HEK293 (cell line): ENCODE measurements at regions not wholly inside any gene's neighbourhood (a gene's known extent, or its start where the extent isn't known, plus 50 kb on each side); places are given as distances from the start of the nearest gene placed in this dataset.

Experiments used
- CTCF ChIA-PET: fragments of 350-600 bp; formaldehyde crosslinking; extraction: SDS; loops from one replicate; lab custom pipeline; 2021; ENCODE audit warnings: antibody characterized with exemption; lab: Yijun Ruan, JAX
- POLR2A ChIA-PET: fragments of 300-600 bp; formaldehyde crosslinking; extraction: SDS; loops from one replicate; lab custom pipeline; 2020; ENCODE audit warnings: antibody characterized with exemption, inconsistent platforms; lab: Yijun Ruan, JAX
- H3K27ac ChIP-seq: fragments of 200-500 bp; sonication (Bioruptor generic); 2 replicates; pipeline ENCODE4 v1.5.1; 2014; ENCODE audit warnings: low read depth, low read length, control low read depth, inconsistent platforms; ENCODE audit errors: extremely low read depth
- H3K36me3 ChIP-seq, 2 experiments: fragments of 200-500 bp in 1 of 2; sonication (Bioruptor generic) in 1 of 2; 1 replicate in 1 of 2; 2 replicates in 1 of 2; pipeline ENCODE4 v1.5.1; 2014 to 2017; ENCODE audit warnings: inconsistent platforms in 2 of 2, low read length in 2 of 2; ENCODE audit not compliant: control insufficient read depth in 2 of 2, insufficient read depth in 1 of 2
- H3K4me1 ChIP-seq: fragments of 200-500 bp; sonication (Bioruptor generic); 2 replicates; pipeline ENCODE4 v1.5.1; 2014; ENCODE audit warnings: mild to moderate bottlenecking, low read length, inconsistent platforms; ENCODE audit not compliant: control insufficient read depth, insufficient read depth
- H3K4me3 ChIP-seq: 2 replicates; pipeline ENCODE4 v1.5.1; 2011; ENCODE audit warnings: low read depth, mild to moderate bottlenecking, control low read depth, low read length, moderate library complexity
- H3K9me3 ChIP-seq: fragments of 200-500 bp; sonication (Bioruptor generic); 2 replicates; pipeline ENCODE4 v1.5.1; 2014; ENCODE audit warnings: low read depth, low read length, inconsistent platforms; ENCODE audit not compliant: control insufficient read depth, insufficient read depth
- KLF1 ChIP-seq: fragments of 450-650 bp; formaldehyde crosslinking; IDR thresholded peaks from 2 replicates; pipeline ENCODE4 v1.5.1; 2016; ENCODE audit warnings: missing biosample characterization, missing genetic modification characterization
- KLF10 ChIP-seq: fragments of 450-650 bp; IDR thresholded peaks from 2 replicates; pipeline ENCODE4 v1.5.1; 2018; ENCODE audit warnings: missing biosample characterization, mild to moderate bottlenecking, missing genetic modification characterization
- KLF8 ChIP-seq: fragments of 450-650 bp; formaldehyde crosslinking; IDR thresholded peaks from 2 replicates; pipeline ENCODE4 v1.5.1; 2016; ENCODE audit warnings: missing biosample characterization, missing genetic modification characterization
- KLF9 ChIP-seq: fragments of 450-650 bp; formaldehyde crosslinking; IDR thresholded peaks from 2 replicates; pipeline ENCODE4 v1.5.1; 2016; ENCODE audit warnings: missing biosample characterization, missing genetic modification characterization, low read depth
- PRDM1 ChIP-seq: fragments of 450-650 bp; formaldehyde crosslinking; IDR thresholded peaks from 2 replicates; pipeline ENCODE4; 2016; ENCODE audit warnings: missing biosample characterization, missing genetic modification characterization
- RBAK ChIP-seq: fragments of 450-650 bp; formaldehyde crosslinking; IDR thresholded peaks from 2 replicates; pipeline ENCODE4 v1.5.1; 2016; ENCODE audit warnings: missing biosample characterization, missing genetic modification characterization
- SETDB1 ChIP-seq: IDR thresholded peaks from one replicate; pipeline ENCODE4 v1.6.1; 2017; ENCODE audit warnings: mild to moderate bottlenecking, low read length, moderate library complexity, mixed read lengths; ENCODE audit not compliant: insufficient read length
- TRIM28 ChIP-seq: IDR thresholded peaks from 2 replicates; pipeline ENCODE4 v1.6.1; 2011; ENCODE audit warnings: low read length, control low read depth, borderline replicate concordance
- TSHZ1 ChIP-seq: fragments of 450-650 bp; formaldehyde crosslinking; IDR thresholded peaks from 2 replicates; pipeline ENCODE4 v1.5.1; 2016; ENCODE audit warnings: missing biosample characterization, missing genetic modification characterization, borderline replicate concordance
- ZBTB1 ChIP-seq: fragments of 450-650 bp; formaldehyde crosslinking; IDR thresholded peaks from 2 replicates; pipeline ENCODE4 v1.5.1; 2016; ENCODE audit warnings: missing biosample characterization, missing genetic modification characterization
- ZFP41 ChIP-seq: fragments of 450-650 bp; formaldehyde crosslinking; IDR thresholded peaks from 2 replicates; pipeline ENCODE4 v1.5.1; 2016; ENCODE audit warnings: missing biosample characterization, missing genetic modification characterization, borderline replicate concordance
- ZNF214 ChIP-seq: fragments of 450-650 bp; formaldehyde crosslinking; IDR thresholded peaks from 2 replicates; pipeline ENCODE4 v1.5.1; 2017; ENCODE audit warnings: missing biosample characterization, mild to moderate bottlenecking, missing genetic modification characterization, borderline replicate concordance
- ZNF311 ChIP-seq: fragments of 450-650 bp; formaldehyde crosslinking; IDR thresholded peaks from 2 replicates; pipeline ENCODE4 v1.5.1; 2017; ENCODE audit warnings: missing biosample characterization, missing genetic modification characterization, borderline replicate concordance
- ZNF341 ChIP-seq: fragments of 450-650 bp; formaldehyde crosslinking; IDR thresholded peaks from 2 replicates; pipeline ENCODE4; 2016; ENCODE audit warnings: low read depth, missing biosample characterization, missing genetic modification characterization
- ZNF394 ChIP-seq: fragments of 450-650 bp; formaldehyde crosslinking; IDR thresholded peaks from 2 replicates; pipeline ENCODE4 v1.5.1; 2016; ENCODE audit warnings: missing biosample characterization, missing genetic modification characterization, mild to moderate bottlenecking, moderate library complexity, borderline replicate concordance
- ZNF423 ChIP-seq: fragments of 450-650 bp; formaldehyde crosslinking; IDR thresholded peaks from 2 replicates; pipeline ENCODE4 v1.5.1; 2016; ENCODE audit warnings: missing biosample characterization, missing genetic modification characterization
- ZNF529 ChIP-seq: fragments of 450-650 bp; formaldehyde crosslinking; IDR thresholded peaks from 2 replicates; pipeline ENCODE4 v1.5.1; 2017; ENCODE audit warnings: missing genetic modification characterization, missing biosample characterization; ENCODE audit not compliant: insufficient replicate concordance
- ZNF555 ChIP-seq: fragments of 450-650 bp; formaldehyde crosslinking; conservative IDR thresholded peaks from 2 replicates; pipeline ENCODE4 v1.5.1; 2017; ENCODE audit warnings: missing biosample characterization, mild to moderate bottlenecking, missing genetic modification characterization, inconsistent platforms
- ZNF596 ChIP-seq: fragments of 450-650 bp; IDR thresholded peaks from 2 replicates; pipeline ENCODE4 v1.5.0; 2018; ENCODE audit warnings: missing biosample characterization, mild to moderate bottlenecking, missing genetic modification characterization, moderate library complexity
- ZNF624 ChIP-seq: fragments of 450-650 bp; formaldehyde crosslinking; IDR thresholded peaks from 2 replicates; pipeline ENCODE4 v1.5.1; 2017; ENCODE audit warnings: missing biosample characterization, missing genetic modification characterization
- ZNF629 ChIP-seq: fragments of 450-650 bp; formaldehyde crosslinking; IDR thresholded peaks from 2 replicates; pipeline ENCODE4 v1.5.1; 2017; ENCODE audit warnings: missing biosample characterization, missing genetic modification characterization
- ZNF701 ChIP-seq: fragments of 450-650 bp; formaldehyde crosslinking; IDR thresholded peaks from 2 replicates; pipeline ENCODE4 v1.5.1; 2016; ENCODE audit warnings: missing biosample characterization, missing genetic modification characterization
- ZNF76 ChIP-seq: fragments of 450-650 bp; formaldehyde crosslinking; IDR thresholded peaks from 2 replicates; pipeline ENCODE4; 2016; ENCODE audit warnings: low read depth, missing biosample characterization, missing genetic modification characterization, borderline replicate concordance
- ZNF837 ChIP-seq: fragments of 450-650 bp; formaldehyde crosslinking; IDR thresholded peaks from 2 replicates; pipeline ENCODE4 v1.5.1; 2016; ENCODE audit warnings: missing biosample characterization, missing genetic modification characterization
- ZSCAN16 ChIP-seq: fragments of 450-650 bp; formaldehyde crosslinking; IDR thresholded peaks from 2 replicates; pipeline ENCODE4 v1.5.1; 2016; ENCODE audit warnings: missing biosample characterization, missing genetic modification characterization
- ZXDB ChIP-seq: fragments of 450-650 bp; formaldehyde crosslinking; IDR thresholded peaks from 2 replicates; pipeline ENCODE4 v1.5.1; 2016; ENCODE audit warnings: missing biosample characterization, missing genetic modification characterization
- TF ChIP-seq, protein P1 (sequence below): fragments of 450-650 bp; formaldehyde crosslinking; conservative IDR thresholded peaks from 2 replicates; pipeline ENCODE4 v1.5.1; 2016; ENCODE audit warnings: low read depth, missing biosample characterization, missing genetic modification characterization

DNA sequence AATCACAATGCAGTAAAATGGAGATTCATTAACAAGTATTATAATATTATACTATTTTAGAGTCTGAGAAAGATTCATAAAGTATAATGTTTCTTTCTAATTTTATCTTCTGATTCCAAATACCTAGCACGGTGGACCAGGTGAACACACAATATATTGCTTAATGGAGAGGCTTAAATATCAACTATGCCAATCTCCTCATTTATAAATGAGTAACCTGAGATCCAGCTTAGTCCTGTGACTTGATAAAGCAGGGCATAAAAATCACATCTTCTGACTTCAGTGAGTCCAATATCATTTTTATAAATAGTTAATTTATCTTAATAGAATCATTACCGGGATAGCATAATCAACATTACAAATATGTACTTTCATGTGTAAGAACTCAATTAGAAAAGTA lies 144.4 kb upstream of the GJE1 start (continued):
- no peak for TF ChIP-seq ZNF76 (tag by site-specific recombination)
- TF ChIP-seq ZNF214 (tag by site-specific recombination) = no peak

DNA sequence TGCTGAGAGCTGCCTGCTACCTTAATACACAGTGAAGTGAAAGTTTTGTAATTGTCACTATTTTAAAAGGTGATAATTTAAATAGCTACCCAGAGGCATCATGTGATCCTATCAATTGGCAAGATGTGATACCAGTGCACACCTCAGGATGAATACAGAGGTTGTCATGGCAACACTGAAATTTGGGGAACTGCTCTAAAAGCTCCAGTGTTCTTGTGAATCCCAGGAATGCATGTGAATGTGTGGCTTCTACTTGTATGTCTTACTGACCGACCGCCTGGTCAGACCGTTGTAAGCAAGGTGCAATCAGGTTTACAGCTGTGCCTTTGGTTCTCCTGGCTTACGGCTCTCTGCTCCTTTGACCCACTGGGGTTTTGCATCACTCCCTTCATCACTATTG lies 146.3 kb upstream of the GJE1 start:
- CTCF ChIA-PET = no interaction called here
- H3K4me3 ChIP-seq = no peak overlapping the region
- POLR2A ChIA-PET = no interaction called here

GRCh38 chr6:141981190-141981589 lies 151.5 kb upstream of the GJE1 start:
- TF ChIP-seq ZNF555 (tag by site-specific recombination) (no peak), ZSCAN16 (tag by site-specific recombination) (no peak), PRDM1 (tag by site-specific recombination) (no peak), TSHZ1 (no peak), KLF8 (tag by site-specific recombination) (no peak), ZFP41 (tag by site-specific recombination) (no peak), ZNF701 (tag by site-specific recombination) (no peak), TRIM28 (no peak), ZNF596 (tag by site-specific recombination) (no peak), SETDB1 (no peak), ZNF624 (tag by site-specific recombination) (no peak), ZNF529 (tag by site-specific recombination) (no peak), ZNF837 (tag by site-specific recombination) (no peak), RBAK (no peak)
- Histone ChIP-seq H3K27ac (no peak overlapping the region), H3K36me3 (no peaks in the 10 kb centered on the region), H3K9me3 (no peaks in the 10 kb centered on the region), H3K4me1 (no peaks in the 10 kb centered on the region), H3K4me3 (no peak overlapping the region)
- POLR2A ChIA-PET = no interaction called here
- CTCF ChIA-PET = interaction anchor here (0.5 to 0.6 kb wide), 2 partner anchors 8 to 411 kb away, joined by 3 to 5 read pairs; no protein-coding TSS in a partner anchor

More for the DNA sequence above, 146.3 kb upstream of the GJE1 start:
- H3K36me3 ChIP-seq = no peaks in the 10 kb centered on the region
- H3K9me3 ChIP-seq = no peaks in the 10 kb centered on the region
- H3K4me1 ChIP-seq = no peaks in the 10 kb centered on the region
- H3K27ac ChIP-seq = no peak overlapping the region
- TF ChIP-seq ZBTB1 (no peak), KLF9 (tag by site-specific recombination) (no peak), KLF10 (no peak), ZNF423 (tag by site-specific recombination) (no peak), ZXDB (tag by site-specific recombination) (no peak), ZNF629 (tag by site-specific recombination) (no peak), KLF1 (tag by site-specific recombination) (no peak), ZNF341 (tag by site-specific recombination) (no peak), ZNF394 (tag by site-specific recombination) (no peak), ZNF311 (tag by site-specific recombination) (no peak)
- TF ChIP-seq, protein P1, sequence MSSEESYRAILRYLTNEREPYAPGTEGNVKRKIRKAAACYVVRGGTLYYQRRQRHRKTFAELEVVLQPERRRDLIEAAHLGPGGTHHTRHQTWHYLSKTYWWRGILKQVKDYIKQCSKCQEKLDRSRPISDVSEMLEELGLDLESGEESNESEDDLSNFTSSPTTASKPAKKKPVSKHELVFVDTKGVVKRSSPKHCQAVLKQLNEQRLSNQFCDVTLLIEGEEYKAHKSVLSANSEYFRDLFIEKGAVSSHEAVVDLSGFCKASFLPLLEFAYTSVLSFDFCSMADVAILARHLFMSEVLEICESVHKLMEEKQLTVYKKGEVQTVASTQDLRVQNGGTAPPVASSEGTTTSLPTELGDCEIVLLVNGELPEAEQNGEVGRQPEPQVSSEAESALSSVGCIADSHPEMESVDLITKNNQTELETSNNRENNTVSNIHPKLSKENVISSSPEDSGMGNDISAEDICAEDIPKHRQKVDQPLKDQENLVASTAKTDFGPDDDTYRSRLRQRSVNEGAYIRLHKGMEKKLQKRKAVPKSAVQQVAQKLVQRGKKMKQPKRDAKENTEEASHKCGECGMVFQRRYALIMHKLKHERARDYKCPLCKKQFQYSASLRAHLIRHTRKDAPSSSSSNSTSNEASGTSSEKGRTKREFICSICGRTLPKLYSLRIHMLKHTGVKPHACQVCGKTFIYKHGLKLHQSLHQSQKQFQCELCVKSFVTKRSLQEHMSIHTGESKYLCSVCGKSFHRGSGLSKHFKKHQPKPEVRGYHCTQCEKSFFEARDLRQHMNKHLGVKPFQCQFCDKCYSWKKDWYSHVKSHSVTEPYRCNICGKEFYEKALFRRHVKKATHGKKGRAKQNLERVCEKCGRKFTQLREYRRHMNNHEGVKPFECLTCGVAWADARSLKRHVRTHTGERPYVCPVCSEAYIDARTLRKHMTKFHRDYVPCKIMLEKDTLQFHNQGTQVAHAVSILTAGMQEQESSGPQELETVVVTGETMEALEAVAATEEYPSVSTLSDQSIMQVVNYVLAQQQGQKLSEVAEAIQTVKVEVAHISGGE (tag by site-specific recombination) = no peak
